K562 (cell line): ENCODE measurements at regions not wholly inside any gene's neighbourhood (a gene's known extent, or its start where the extent isn't known, plus 50 kb on each side); places are given as distances from the start of the nearest gene placed in this dataset.

Experiments
- ATAC-seq: fragments of 200-7000 bp; cut with Tn5 transposase; 3 replicates; pipeline ENCODE4 v1.9.1; 2020; ENCODE audit warnings: moderate library complexity
- BruUV-seq: library from RNA; stranded (reverse); fragments of 400-500 nt; replicated peaks from 2 replicates; lab custom pipeline; 2021; lab: Mats Ljungman, UMichigan
- CTCF ChIA-PET: fragments of 300-600 bp; formaldehyde crosslinking; extraction: SDS; loops from one replicate; lab custom pipeline; 2021; ENCODE audit warnings: low intra/inter-chr PET ratio; lab: Yijun Ruan, JAX
- POLR2A ChIA-PET: fragments of 300-600, 350-650 bp; sonication (Branson Sonifier 250); formaldehyde crosslinking; extraction: SDS; loops from one replicate; lab custom pipeline; 2021; ENCODE audit warnings: antibody characterized with exemption, inconsistent platforms; lab: Yijun Ruan, JAX
- DNase-seq, 4 experiments: peaks; one replicate each; pipeline versions ENCODE4 v3.0.0 to v3.0.0-alpha.2; 2011 to 2018; ENCODE audit warnings: low spot score in 3 of 4, mixed read lengths in 3 of 4; ENCODE audit errors: extremely low read depth in 1 of 4
- FAIRE-seq: peaks from 2 replicates; lab custom pipeline; 2011; peaks lifted over from hg19 to GRCh38; lab: Jason Lieb, UNC
- H2AFZ ChIP-seq: 2 replicates; pipeline ENCODE4 v1.6.0; 2011; ENCODE audit warnings: low read depth, low read length, control low read depth, inconsistent platforms
- H3K27ac ChIP-seq: fragments of 200-600 bp; 3 replicates; pipeline ENCODE4 v1.8.0; 2011; ENCODE audit warnings: low read depth, mild to moderate bottlenecking, control low read depth, inconsistent platforms, low read length, moderate library complexity, mixed read lengths; ENCODE audit errors: extremely low read depth
- H3K27me3 ChIP-seq, 2 experiments: fragments of 300-600 bp in 1 of 2; 2 replicates in 1 of 2; 3 replicates in 1 of 2; pipeline versions ENCODE4 v1.6.0 to v1.8.0; 2011; ENCODE audit warnings: inconsistent platforms in 2 of 2, low read length in 2 of 2, mild to moderate bottlenecking in 1 of 2, mixed read lengths in 1 of 2, moderate library complexity in 1 of 2; ENCODE audit not compliant: control insufficient read depth in 2 of 2, insufficient read depth in 2 of 2
- H3K36me3 ChIP-seq: fragments of 300-600 bp; 3 replicates; pipeline ENCODE4 v1.8.0; 2011; ENCODE audit warnings: mild to moderate bottlenecking, low read length, inconsistent platforms; ENCODE audit not compliant: control insufficient read depth, insufficient read depth
- H3K4me1 ChIP-seq, 2 experiments: fragments of 200-600 bp in 1 of 2; replicated peaks in 1 of 2; 2 replicates in 1 of 2; 3 replicates in 1 of 2; pipeline versions ENCODE4 v1.5.1 to v1.8.0; 2011; ENCODE audit warnings: inconsistent platforms in 2 of 2, low read length in 2 of 2, mild to moderate bottlenecking in 1 of 2, mixed read lengths in 1 of 2, moderate library complexity in 1 of 2; ENCODE audit not compliant: control insufficient read depth in 2 of 2, insufficient read depth in 2 of 2
- H3K4me2 ChIP-seq: 2 replicates; pipeline ENCODE4 v1.6.1; 2011; ENCODE audit warnings: low read length, control low read depth, inconsistent platforms, mixed read lengths; ENCODE audit not compliant: insufficient read depth
- H3K4me3 ChIP-seq: fragments of 200-600 bp; sonication (generic), shearing (Covaris generic); 2 replicates; pipeline ENCODE4 v1.5.1; 2016; ENCODE audit warnings: control low read depth, inconsistent platforms
- H3K79me2 ChIP-seq: fragments of 200-600 bp; 3 replicates; pipeline ENCODE4 v1.8.0; 2011; ENCODE audit warnings: low read length, inconsistent platforms; ENCODE audit not compliant: control insufficient read depth, insufficient read depth
- H3K9ac ChIP-seq, 2 experiments: 2 replicates each; pipeline versions ENCODE4 v1.6.0 to v1.6.1; 2011; ENCODE audit warnings: low read depth in 2 of 2, low read length in 2 of 2, control low read depth in 1 of 2, inconsistent platforms in 1 of 2, mild to moderate bottlenecking in 1 of 2, mixed read lengths in 1 of 2; ENCODE audit not compliant: insufficient read depth in 1 of 2
- H3K9me1 ChIP-seq: one replicate; pipeline ENCODE4 v1.6.0; 2011; ENCODE audit warnings: inconsistent platforms, mild to moderate bottlenecking, low read length, moderate library complexity; ENCODE audit not compliant: control insufficient read depth, insufficient read depth
- H3K9me3 ChIP-seq: replicated peaks from 2 replicates; pipeline ENCODE4 v1.5.1; 2011; ENCODE audit warnings: low read depth, low read length, inconsistent platforms; ENCODE audit not compliant: control insufficient read depth, insufficient read depth
- H4K20me1 ChIP-seq: replicated peaks from 2 replicates; pipeline ENCODE4 v1.6.1; 2011; ENCODE audit warnings: low read length, inconsistent platforms, mixed read lengths; ENCODE audit not compliant: control insufficient read depth, insufficient read depth
- ARHGAP35 ChIP-seq: fragments of 450-650 bp; IDR thresholded peaks from 2 replicates; pipeline ENCODE4 v1.6.1; 2018; ENCODE audit not compliant: partially characterized antibody
- ASH1L ChIP-seq: fragments of 450-650 bp; IDR thresholded peaks from 2 replicates; pipeline ENCODE4 v1.6.1; 2018; ENCODE audit warnings: borderline replicate concordance, mild to moderate bottlenecking, low read depth; ENCODE audit not compliant: partially characterized antibody
- CEBPB ChIP-seq: fragments of 450-650 bp; IDR thresholded peaks from 2 replicates; pipeline ENCODE4 v1.6.1; 2016; ENCODE audit warnings: missing genetic modification characterization, missing compliant biosample characterization
- CTCFL ChIP-seq: IDR thresholded peaks from 2 replicates; pipeline ENCODE4 v1.6.1; 2011; ENCODE audit warnings: borderline replicate concordance, low read depth, mild to moderate bottlenecking, moderate library complexity, low read length; ENCODE audit not compliant: insufficient read depth, poor library complexity, severe bottlenecking
- ELK3 ChIP-seq: fragments of 450-650 bp; formaldehyde crosslinking; IDR thresholded peaks from 2 replicates; pipeline ENCODE4 v1.4.0; 2020; ENCODE audit warnings: mild to moderate bottlenecking
- FOXO4 ChIP-seq: fragments of 450-650 bp; formaldehyde crosslinking; IDR thresholded peaks from 2 replicates; pipeline ENCODE4 v1.4.0; 2020; ENCODE audit warnings: mild to moderate bottlenecking, moderate library complexity
- HMG20A ChIP-seq: fragments of 450-650 bp; formaldehyde crosslinking; conservative IDR thresholded peaks from 2 replicates; pipeline ENCODE4 v1.4.0; 2020; ENCODE audit warnings: mild to moderate bottlenecking, mixed read lengths
- KLF16 ChIP-seq: IDR thresholded peaks from 2 replicates; pipeline ENCODE4 v1.6.1; 2016; ENCODE audit warnings: antibody characterized with exemption
- MTA2 ChIP-seq: fragments of 450-650 bp; IDR thresholded peaks from 2 replicates; pipeline ENCODE4 v1.6.1; 2016; ENCODE audit warnings: low read depth
- NR1H2 ChIP-seq: sonication (generic); formaldehyde crosslinking; IDR thresholded peaks from 2 replicates; pipeline ENCODE4 v1.4.0; 2020; ENCODE audit warnings: mild to moderate bottlenecking, missing genetic modification reagents
- PATZ1 ChIP-seq: fragments of 250-450 bp; sonication (Bioruptor Pico); IDR thresholded peaks from 2 replicates; pipeline ENCODE4 v1.5.0; 2020; ENCODE audit warnings: mild to moderate bottlenecking, borderline replicate concordance
- SIX5 ChIP-seq, 2 experiments: IDR thresholded peaks; 2 replicates each; pipeline ENCODE4 v1.6.1; 2011; ENCODE audit warnings: low read length in 2 of 2, borderline replicate concordance in 1 of 2, low read depth in 1 of 2, mild to moderate bottlenecking in 1 of 2, moderate library complexity in 1 of 2; ENCODE audit not compliant: insufficient read depth in 1 of 2
- SMARCA5 ChIP-seq: fragments of 450-650 bp; IDR thresholded peaks from 2 replicates; pipeline ENCODE4 v1.6.1; 2016
- SNIP1 ChIP-seq: fragments of 450-650 bp; IDR thresholded peaks from 2 replicates; pipeline ENCODE4 v1.7.1; 2017; ENCODE audit warnings: low read depth, mild to moderate bottlenecking
- WGBS: fragments of 100-300 bp; shearing (Covaris generic); methylation state at CpG from one replicate; pipeline ENCODE4 v1.1.6; 2016; ENCODE audit warnings: low coverage, mixed read lengths; ENCODE audit not compliant: insufficient coverage; ENCODE audit errors: missing lambda C conversion rate; 5-methylcytosine and 5-hydroxymethylcytosine counted together
- in situ Hi-C: fragments of 300-500 bp; cut with MboI; formaldehyde crosslinking; loops from 4 replicates; pipeline ENCODE4 v1.15.0; 2018; ENCODE audit warnings: inconsistent platforms, mixed read lengths
- intact Hi-C: fragments of 100-400 bp; cut with micrococcal nuclease; formaldehyde crosslinking; loops from 2 replicates; pipeline ENCODE4 v1.14.2; 2022

GRCh38 chr22:34971456-34971855, 94.5 kb upstream of the ISX start (continued):
- no peak for TF ChIP-seq CTCFL
- no peak for TF ChIP-seq MTA2
- TF ChIP-seq NR1H2 (CRISPR knock-in tag), result no peak
- no peak for TF ChIP-seq ASH1L
- no peak for TF ChIP-seq CEBPB (tag)

- intact Hi-C loops, result no loop called here
- no peak overlapping the region for H3K4me2 ChIP-seq
- BruUV-seq, result no TSS peak
- TF ChIP-seq ARHGAP35 (no peak), PATZ1 (no peak), SNIP1 (no peak), HMG20A (no peak), FOXO4 (no peak), KLF16 (no peak), ELK3 (CRISPR knock-in tag) (no peak), SIX5 (IDR thresholded peaks at IDR 0.05; ENCODE audit: borderline replicate concordance in 1 of 2, insufficient read depth in 1 of 2, low read depth in 1 of 2, low read length in 2 of 2) (no peak), SMARCA5 (no peak)
Measured at GRCh38 chr22:34972191-34972897, 93.6 kb upstream of the ISX start.

More at GRCh38 chr22:34972191-34972897, 93.6 kb upstream of the ISX start:
- Histone ChIP-seq H2AFZ (no peak overlapping the region), H3K4me3 (no peak overlapping the region), H3K9me3 (no peaks in the 10 kb centered on the region), H3K9me1 (no peaks in the 10 kb centered on the region), H3K4me1 (no peaks in the 10 kb centered on the region), H4K20me1 (no peaks in the 10 kb centered on the region), H3K9ac (no peak overlapping the region), H3K36me3 (no peaks in the 10 kb centered on the region), H3K27me3 (no peaks in the 10 kb centered on the region; a peak in 1 of 5 replicates), H3K79me2 (no peaks in the 10 kb centered on the region), H3K27ac (no peak overlapping the region)
- CTCF ChIA-PET, result no interaction called here
- FAIRE-seq (no peak), DNase-seq (no peak), ATAC-seq (no peak)
- in situ Hi-C loops, result no loop called here
- POLR2A ChIA-PET, result interaction anchor here (0.7 kb wide), 1 partner anchor 55 kb away, joined by 4 read pairs; no protein-coding TSS in a partner anchor
- 2% methylated on average over 8 of the region's 8 CpGs for WGBS
